GM18520 (cell line): ENCODE measurements at regions not wholly inside any gene's neighbourhood (a gene's known extent, or its start where the extent isn't known, plus 50 kb on each side); places are given as distances from the start of the nearest gene placed in this dataset.

Source experiments
- ATAC-seq: cut with Tn5 transposase; IDR thresholded peaks from one replicate; pipeline ENCODE4 v1.9.1; 2021; ENCODE audit not compliant: unreplicated experiment

- no peak for ATAC-seq
These were observed 753.2 kb downstream of the TLR4 start for GRCh38 chr9:118457171-118458000.

DNA sequence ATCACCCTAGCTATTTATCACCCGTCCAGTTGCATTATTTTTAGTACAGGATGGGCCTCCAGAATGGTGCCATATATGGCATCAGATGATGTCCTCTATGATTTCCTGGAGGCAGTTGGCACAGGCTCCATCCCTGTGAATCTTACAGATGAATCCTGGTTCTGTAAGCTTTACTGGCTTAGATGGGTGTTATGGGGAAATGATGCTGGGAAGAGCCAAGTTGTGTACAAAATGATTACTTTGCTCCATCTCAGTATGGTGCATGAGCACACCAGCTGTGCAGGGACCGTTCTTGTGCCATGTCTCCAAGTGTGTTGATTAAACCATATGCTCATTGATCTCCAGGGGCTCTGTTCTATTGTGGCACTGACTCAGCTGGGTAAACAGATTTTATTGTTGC lies 755.7 kb downstream of the TLR4 start:
- ATAC-seq = no peak

DNA sequence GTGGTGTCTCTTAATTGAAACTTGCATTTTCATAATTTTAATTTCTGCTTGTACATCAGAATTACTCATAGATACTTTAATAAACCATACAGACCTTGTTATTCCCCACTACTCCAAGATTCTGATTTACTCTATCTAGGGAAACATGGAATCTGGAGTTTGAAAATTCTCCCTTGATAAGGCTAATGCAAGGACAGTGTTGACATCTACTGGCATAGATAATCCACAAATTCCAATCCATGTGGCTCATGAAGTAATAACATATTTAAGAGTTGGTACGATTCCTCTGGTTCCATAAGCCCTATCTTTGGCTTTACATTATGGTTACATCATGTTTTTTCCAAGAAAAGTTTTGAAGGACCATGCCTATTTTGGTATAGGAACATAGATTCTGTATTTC lies 759.2 kb downstream of the TLR4 start:
- no peak for ATAC-seq

DNA sequence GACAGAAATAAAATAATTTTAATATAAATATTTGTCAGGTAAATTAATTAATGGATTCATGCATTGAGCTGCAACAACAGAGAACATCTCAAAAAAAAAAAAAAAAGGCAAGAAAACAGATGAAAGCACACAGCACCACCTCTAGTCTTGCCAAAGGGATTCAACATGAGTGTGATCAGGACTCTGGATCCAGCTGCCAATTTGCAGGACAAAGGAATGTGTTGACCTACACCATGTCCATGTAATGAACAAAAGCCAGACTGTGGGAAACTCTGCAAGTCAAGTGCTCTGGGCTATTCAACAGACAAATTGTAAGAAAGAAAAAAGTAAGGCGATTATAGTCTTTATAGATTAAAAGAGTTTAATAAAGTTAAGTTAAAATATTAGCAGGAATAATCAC lies 769.3 kb downstream of the TLR4 start:
- no peak for ATAC-seq

DNA sequence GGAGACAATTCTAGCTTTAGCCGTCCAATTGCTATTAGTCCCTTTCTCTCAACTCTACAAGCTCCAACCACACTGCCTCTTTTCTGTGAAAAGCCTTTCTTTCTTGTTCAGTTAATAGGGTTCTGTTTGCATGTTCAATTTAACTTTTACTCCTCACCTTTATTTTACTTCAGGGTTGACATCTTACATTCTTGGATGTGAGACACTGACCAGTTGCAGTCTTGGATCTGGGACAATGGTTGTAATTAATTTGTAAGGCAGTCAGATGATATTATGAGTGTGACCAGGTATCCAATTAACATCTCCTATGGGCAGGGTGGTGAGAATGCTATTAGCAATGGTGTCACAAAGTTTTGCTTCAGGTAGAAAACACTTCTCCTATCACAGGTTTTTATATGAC lies 774.5 kb downstream of the TLR4 start:
- no peak for ATAC-seq

GRCh38 chr9:118482306-118482705 lies 778.1 kb downstream of the TLR4 start:
- ATAC-seq = no peak

DNA sequence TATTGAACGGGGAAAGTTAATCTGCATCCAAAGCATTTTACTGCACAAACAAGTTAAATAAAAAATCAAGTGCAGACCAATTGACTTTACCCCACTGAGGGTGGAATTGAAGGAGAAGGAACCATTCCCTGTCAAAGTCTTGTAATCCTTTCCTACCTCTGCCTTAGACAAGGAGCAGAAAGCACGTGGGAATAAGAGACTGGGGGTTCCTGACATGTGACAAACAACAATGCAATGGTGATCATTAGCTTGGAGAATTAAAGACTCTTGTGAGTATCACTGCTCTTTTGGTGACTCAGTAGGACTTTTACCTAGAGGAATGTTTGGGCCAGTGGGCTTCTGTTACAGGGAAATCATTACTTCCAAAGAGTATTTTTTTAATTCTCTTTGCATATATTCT lies 779.5 kb downstream of the TLR4 start:
- no peak for ATAC-seq

DNA sequence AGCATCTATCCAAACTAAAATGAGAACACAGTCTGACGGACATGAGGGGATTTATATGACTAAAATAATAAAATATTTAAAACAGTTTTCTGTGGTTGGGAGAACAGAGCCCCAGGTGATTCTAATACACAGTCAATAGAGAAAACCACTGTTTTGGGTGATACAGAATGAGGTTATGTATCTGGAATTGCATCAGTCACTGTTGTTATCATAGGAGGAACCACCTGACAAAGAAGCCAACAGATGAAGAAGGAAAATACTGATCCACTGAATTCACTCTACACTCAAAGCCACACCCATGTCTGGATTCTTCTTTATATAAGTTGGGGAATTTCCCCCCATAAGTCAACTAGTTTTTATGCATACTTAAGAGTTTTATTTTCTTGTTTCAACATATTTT lies 799.0 kb downstream of the TLR4 start:
- ATAC-seq = no peak

- ATAC-seq = no peak
These were observed 806.5 kb downstream of the TLR4 start for GRCh38 chr9:118510711-118511110.

GRCh38 chr9:118515947-118516346 lies 811.7 kb downstream of the TLR4 start:
- ATAC-seq = no peak

- ATAC-seq = no peak
These were observed 817.1 kb downstream of the TLR4 start for GRCh38 chr9:118521261-118521660.

- peak; percentile 78 for ATAC-seq
These were observed 818.2 kb downstream of the TLR4 start for GRCh38 chr9:118522093-118523028.

DNA sequence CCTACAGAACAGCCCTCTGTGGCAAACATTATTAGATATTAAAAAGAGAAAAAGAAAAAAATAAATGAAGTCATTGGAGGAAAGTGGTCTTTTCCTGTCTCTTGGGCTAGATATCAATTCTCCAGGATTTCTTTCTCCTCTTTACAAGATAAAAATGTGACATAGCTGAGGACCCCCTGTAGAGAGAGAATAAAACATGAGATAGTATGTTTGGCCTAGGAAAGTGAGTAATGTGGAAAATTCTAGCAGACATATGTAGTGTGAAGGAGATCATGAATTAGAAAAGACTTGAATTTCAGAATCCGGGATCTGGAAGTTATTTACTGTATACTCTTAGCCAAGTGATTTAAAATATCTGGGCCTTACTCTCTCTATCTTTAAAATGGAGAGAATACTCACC lies 823.1 kb downstream of the TLR4 start:
- no peak for ATAC-seq

DNA sequence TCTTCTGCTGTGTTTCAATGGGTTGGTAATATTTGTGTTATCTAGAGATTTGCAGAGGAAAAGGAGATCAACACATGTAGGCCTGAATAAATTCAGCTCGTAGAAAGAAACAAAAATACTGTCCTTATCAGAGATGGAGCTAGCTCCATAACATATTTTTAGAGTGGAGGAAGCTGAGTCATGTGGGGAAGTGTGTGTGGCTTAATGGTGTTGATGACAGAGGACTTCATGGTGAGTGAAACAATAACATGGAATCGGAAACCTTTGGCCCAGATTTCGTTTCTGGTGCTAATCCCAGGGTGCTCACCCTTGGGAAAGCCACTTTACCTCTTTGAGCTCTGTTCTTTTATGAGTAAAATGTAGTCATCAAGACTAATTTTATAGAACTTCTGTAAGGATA lies 825.0 kb downstream of the TLR4 start:
- no peak for ATAC-seq

- no peak for ATAC-seq
These were observed 825.5 kb downstream of the TLR4 start for GRCh38 chr9:118529624-118530214.

DNA sequence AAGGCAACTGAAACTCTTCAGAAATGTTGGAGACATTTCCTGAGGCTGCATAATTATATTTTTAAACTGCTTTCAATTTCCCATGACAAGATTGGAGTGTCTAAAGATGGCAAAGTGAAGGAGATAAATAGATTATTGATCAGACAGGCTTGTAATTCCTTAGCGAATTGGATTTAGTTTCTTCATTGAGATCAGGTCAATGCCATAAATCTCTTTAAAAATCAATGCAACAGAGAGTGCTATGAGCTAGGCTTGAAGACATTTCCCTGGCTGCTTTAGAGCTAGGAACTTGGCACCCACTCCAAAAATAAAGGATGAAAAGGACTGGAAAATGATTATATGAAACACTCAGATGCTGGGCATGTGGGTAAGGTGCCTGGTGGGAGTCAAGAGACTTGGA lies 828.4 kb downstream of the TLR4 start:
- no peak for ATAC-seq

DNA sequence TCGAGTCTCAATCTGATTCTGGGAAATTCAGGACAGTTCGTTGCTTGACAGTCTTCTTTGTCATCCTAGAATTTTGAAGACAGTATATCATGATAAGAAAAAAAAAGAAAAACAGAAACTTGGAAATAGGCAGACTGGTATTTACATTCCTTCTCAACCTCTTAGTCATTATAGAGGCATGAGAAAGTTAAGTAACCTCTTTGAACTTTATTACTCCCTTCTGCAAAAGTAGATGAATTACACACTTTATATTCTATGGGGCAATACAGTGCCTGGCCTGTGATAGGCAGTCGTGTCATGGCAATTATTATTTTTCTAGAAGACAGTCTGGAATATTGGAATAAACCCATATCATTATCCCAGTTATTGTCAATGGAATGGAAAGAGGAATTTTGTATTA lies 828.9 kb downstream of the TLR4 start:
- no peak for ATAC-seq

DNA sequence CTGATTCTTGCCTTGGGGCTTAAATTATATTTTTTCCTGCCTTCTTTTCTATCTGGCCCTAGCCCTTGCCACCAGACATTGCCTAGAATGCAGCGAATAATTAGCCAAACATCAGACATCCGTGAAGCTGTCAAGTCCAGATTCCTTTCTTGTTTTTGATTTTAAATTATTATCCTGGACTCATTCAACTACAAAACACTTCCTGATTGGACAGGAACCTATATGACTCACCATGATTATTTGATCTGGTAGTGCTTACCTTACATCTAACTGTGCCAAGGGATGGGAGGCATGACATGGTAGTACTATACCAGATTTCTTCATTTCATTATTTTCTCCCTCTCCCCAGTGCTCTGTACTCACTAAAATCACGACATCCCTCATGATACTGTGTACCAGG lies 829.6 kb downstream of the TLR4 start:
- ATAC-seq = no peak

DNA sequence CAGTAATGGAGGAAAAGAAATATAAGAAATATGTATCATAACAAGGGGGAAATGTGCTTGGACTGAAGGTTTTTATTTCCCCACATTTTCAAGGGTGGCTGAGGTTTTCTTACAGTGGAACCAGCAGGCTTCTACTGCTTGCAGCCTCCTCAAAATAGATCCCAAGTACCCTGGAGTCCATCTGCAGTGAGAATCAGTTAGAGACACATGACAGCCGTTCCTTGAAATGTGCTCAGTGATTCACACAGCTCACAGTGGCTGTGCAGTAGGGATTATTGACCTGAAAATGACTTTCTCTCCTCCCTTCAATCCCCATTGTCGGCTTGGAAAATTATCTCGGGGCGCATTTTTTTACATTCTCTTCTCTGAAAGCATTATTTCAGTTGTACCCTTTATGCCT lies 832.0 kb downstream of the TLR4 start:
- ATAC-seq = no peak

- no peak for ATAC-seq
These were observed 830.3 kb downstream of the BRINP1 start for GRCh38 chr9:118538959-118539358.

GRCh38 chr9:118553465-118553864 lies 815.8 kb downstream of the BRINP1 start:
- ATAC-seq = no peak

- no peak for ATAC-seq
These were observed 814.2 kb downstream of the BRINP1 start for GRCh38 chr9:118554987-118555386.
